SU-DHL-6 (cell line): ENCODE measurements at regions not wholly inside any gene's neighbourhood (a gene's known extent, or its start where the extent isn't known, plus 50 kb on each side); places are given as distances from the start of the nearest gene placed in this dataset.

Source experiments
- CTCF ChIP-seq: fragments of 200-600 bp; sonication (generic); IDR thresholded peaks from one replicate; pipeline ENCODE4 v1.5.1; 2017; ENCODE audit warnings: antibody characterized with exemption, mild to moderate bottlenecking, low read length, moderate library complexity; ENCODE audit not compliant: insufficient read depth, poor library complexity, severe bottlenecking
- EZH2phosphoT487 ChIP-seq: fragments of 200-600 bp; sonication (generic), shearing (Covaris generic); conservative IDR thresholded peaks from 2 replicates; pipeline ENCODE4 v1.6.1; 2018; ENCODE audit warnings: mild to moderate bottlenecking, antibody characterized with exemption, low read length, moderate library complexity, mixed read lengths

GRCh38 chr1:201718346-201719202, 110.4 kb upstream of the IPO9 start:
- TF ChIP-seq CTCF (no peak), EZH2phosphoT487 (no peak)
